Fibroblast of skin of abdomen (primary cell): ENCODE measurements at regions not wholly inside any gene's neighbourhood (a gene's known extent, or its start where the extent isn't known, plus 50 kb on each side); places are given as distances from the start of the nearest gene placed in this dataset.

ENCODE experiments used
- DNase-seq: peaks from one replicate; pipeline ENCODE4 v3.0.0-alpha.2; 2013

DNA sequence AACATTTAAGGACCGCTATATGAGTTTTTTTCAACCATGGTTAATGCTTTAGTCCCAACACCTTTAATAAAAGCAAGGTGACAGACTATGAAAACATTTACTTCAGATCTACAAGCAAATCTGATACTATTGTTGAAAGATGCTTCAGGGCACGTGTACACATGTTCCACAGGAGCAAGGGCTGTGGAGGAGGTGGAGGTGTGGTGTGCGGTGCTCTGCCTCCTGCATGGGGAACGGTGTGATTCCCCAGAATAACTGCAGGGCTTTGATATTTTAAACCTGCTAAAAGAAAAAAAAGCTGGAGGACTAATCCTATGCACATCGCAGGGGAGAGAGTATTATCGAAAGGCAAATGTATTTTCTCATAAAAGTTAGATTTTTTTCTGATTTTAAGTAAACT lies 188.1 kb upstream of the CEP162 start:
- DNase-seq, result no peak

DNA sequence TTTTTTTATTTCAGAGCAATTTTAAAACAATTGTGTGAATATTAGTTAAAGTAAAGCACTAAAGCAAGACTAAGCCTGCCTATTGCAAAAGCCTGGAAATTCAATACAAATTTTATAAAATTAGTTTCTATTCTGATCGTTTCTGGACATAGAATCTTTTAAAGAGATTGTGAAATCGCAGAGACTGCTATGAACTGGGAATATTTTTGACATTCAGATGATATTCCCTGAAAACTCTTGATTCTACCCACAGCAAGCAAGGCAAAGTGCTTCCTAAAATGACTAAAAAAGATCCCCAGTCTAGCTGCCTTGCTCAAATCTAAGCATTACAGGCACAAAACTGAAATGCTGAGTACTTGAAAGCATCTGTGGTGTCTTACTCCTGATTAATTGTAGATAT lies 187.6 kb upstream of the CEP162 start:
- DNase-seq, result no peak

DNA sequence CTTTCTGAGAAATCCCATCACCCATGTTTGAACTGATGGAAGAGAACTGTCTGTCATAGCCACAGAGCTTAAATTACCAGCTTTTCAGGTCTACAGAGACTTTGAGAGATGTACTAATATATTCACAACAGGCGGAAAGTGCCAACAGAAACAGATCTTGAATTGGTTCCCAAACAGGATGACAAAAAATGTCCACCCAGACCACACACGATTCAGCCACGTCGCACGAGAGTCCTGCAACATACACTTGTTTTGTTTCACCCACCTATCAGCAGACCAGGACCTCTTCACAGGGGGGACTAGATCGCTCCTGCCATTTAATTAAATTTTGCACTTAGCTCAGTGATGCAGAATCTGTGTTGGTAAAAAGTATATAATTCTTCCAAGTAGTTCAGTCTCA lies 187.1 kb upstream of the CEP162 start:
- no peak for DNase-seq

DNA sequence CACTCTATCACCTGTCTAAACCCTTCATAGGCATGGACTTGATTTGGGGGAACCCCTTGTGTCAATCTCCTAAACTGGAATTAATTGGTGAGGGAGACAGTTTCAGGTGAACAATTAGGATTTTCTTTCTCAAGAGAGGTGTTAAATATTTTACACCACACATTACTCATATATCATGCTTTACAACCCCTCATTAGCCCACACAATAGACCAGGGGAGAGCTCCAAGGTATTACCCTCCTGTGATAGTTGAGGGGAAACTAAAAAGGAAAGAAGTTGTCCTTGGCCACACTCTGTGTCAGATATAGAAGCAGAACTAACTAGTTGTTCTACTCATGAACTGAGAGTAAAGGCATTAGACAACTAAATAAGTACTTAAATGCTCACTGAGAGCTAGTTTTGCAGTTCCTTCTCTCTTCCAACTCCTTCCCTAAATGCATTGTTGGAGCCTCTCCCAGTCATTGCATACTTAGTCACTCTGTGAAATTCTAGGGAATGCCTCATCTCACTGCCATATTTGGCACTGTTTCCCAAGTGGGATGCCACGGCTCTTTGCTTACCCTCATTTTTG lies 183.7 kb upstream of the CEP162 start:
- peak; percentile 90 for DNase-seq

DNA sequence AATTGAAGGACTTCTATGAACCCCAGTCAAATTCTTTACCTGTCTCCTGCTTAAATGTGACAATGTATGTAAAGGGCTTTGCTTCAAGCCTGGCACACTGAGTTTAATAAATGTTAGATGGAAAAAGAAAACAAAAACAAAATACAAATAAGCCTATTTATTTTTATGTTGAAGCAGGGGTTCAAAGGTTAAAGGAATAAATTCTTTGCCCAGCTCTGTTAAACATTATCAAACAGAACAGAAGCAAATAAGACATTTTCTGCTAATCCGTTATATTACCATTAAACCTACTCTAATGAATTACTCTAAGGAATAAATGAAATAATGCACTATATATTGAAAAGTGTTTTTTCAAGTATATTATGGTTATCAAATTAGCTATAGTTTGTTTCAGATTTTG lies 182.5 kb upstream of the CEP162 start:
- no peak for DNase-seq

DNA sequence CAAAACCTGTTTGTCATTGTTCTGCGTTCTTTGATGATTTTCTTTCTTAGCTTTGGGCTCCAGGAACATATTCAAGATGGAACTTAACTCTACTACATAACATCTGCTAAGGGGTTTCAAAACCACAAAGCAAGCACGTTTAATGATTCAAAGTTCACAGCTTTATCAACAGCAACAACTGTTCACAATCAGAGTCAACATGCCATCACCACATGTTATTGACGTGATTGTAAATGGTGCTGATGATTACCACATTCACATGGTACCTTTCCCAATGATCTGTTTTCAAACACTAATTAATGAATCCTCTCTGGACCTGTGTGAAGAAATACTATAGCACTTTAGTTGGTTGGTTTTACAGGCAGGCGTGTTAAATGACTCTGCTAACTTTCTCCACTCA lies 180.6 kb upstream of the CEP162 start:
- DNase-seq, result no peak

DNA sequence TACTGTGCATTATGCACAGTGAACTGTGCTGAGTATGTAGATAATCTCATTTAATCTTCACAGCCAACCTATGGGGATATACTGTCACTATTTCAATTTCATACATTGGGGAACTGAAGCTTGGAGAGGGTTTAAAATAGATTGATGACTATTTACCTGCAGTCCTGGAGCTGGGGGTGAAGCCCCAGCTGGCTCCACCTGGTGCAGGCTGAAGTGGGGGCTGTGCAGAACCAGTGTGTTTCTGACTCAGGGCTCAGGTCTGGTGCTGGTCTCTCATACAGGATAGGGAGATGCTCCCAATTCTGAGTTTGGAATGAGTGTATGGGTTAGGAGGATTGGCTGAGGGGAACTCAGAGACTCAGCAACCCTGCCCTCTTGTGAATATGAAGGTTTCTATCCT lies 176.1 kb upstream of the CEP162 start:
- DNase-seq, result no peak

DNA sequence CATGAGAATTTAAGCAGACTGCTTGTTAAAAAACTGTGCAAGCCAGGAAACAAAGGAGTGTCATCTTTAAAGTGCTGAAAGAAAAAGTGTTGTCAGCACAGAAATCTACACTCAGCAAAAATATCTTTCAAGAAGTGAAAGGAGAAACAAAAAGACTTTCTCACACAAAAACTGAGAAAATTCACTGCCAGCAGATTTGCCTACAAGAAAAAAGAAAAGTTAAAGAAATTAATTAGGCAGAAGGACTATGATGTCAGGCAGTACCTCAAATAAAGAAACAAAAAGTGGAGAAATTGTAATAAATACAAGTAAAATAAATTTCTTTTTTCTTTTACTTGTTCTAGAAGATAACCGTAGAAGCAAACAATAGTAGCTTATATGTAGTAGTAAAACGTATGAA lies 171.6 kb upstream of the CEP162 start:
- DNase-seq, result no peak

DNA sequence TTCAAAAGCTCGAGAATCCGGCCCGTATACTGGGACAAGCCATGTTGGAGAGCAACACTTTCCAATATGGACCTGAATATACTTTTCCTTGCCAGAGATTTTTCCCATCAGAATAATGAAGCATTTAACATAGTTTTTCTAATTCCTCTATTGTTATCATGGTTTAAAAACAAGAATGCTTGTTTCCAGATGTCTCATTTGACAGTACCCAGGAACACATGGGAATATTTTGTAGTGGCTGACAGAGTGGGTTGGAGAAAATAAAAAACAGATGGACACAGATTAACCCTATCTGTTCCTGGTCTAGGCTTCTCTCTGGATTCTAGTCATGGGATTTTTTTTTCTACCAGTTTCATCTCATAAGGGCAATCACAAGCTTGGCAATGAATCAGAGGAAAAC lies 164.8 kb upstream of the CEP162 start:
- peak; percentile 52 for DNase-seq

DNA sequence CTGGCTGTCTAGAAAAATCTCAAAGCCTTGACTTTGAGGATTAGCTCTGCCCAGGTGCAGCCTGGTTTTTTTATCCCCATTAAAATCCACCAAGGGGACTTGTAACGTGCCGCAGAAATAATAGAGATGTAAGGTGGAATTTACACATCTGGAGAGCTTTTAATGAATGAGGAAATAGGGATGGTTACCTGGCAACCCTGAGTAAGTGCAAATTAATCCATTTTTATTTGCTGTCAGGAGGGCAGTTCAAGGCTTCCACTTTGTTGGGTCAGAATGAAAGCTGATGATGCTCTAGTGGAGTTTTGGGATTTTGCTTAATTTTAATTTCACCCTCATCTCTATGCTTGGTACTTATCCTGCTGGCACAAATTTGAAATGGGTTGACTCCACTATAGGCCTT lies 163.4 kb upstream of the CEP162 start:
- no peak for DNase-seq

DNA sequence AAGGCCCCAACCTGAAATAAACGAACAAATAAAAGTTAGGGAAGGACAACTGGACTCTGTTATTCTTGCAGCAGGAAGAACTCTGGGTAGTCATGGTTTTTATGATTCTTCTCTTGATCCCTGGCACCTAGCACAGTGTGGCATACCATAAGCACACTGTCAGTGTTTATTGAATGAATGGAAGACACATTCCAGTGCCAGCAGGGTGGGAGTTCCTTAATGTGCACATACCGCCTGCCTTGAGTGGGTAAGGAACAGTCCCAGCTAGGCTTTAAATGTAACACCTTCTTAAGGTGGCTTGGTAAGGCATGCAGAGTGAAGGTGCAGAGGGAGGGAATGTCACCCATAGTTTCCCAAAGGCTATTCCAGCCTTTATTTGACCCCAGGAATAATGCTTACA lies 162.9 kb upstream of the CEP162 start:
- DNase-seq, result no peak

DNA sequence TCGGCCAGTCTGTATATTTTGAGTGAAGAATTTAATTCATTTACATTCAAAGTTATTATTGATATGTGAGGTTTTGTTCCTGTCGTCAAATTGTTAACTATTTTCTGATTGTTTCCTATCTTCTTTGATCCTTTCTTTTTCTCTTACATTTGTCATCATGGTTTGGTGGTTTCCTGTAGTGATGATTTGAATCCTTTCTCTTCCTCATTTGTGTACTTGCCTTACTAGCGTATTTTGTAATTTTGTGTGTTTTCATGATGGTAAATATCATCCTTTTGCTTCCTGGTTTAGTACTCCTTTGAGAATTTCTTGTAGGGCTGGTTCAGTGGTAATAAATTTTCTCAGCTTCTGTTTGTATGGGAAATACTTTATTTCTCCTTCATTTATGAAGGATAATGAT lies 151.7 kb upstream of the CEP162 start:
- no peak for DNase-seq

DNA sequence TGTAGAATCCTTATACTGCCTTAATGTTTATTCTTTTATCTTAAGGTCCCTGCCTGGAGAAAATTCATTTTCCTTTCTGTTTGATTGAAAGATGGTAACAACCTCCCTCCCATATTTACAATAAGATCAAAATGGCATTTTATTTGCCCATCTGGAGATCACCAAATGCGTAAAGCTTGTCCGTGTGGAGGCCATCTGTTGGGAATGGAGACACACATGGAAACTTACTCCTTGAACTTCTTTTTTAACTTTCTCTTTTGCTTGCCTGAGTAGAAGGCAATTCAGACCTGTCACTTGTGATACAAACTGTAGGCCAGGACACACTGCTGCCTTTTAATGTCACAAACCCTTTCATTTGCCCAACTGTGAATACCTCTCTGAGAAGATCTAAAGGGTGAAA lies 144.8 kb upstream of the CEP162 start:
- no peak for DNase-seq

DNA sequence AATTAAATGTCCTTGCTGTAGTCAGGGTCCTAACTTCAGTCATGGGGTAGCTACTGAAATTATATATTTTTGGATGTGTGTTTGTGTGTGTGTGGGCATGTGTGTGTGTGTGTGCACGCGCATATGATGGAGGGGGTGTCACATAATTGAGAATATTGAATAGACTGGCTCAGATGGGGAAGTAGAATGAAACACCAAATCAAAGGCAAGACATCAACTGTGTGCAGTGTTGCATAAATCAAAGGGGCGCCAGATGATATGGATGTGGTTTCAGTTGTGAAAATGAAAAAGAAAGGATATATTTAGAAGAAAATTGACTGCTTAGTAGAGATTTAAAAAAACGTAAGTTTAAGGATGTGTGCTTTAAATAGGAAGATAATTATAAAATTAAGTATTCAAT lies 144.2 kb upstream of the CEP162 start:
- no peak for DNase-seq

DNA sequence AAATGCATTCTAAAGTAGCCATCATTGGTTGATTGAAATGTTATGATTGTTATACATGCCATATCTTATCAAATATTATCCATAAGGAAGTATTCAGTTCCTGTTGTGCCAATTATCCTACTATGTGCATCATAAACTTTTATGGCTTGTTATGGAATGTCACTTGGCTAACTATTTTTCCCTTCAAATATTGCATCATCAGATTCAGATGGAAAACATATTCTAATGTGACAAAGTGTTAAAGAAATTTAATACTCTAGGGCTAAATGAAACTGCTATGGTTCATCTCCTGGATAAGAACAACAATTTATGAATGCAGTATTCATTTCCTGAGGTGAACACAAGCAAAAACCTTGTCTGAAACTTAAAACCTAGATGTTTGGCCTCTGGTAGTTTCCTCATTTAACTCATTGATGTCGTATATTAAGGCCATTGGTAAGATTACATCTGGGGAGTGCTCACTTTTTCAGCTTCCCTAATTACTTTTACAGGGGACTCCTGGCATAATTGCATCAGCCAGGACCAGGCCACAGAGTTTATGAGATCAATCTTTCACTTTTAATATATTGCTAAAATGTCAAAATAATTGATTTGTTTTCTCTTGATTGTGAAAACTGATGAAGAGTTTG lies 134.9 kb upstream of the CEP162 start:
- no peak for DNase-seq

DNA sequence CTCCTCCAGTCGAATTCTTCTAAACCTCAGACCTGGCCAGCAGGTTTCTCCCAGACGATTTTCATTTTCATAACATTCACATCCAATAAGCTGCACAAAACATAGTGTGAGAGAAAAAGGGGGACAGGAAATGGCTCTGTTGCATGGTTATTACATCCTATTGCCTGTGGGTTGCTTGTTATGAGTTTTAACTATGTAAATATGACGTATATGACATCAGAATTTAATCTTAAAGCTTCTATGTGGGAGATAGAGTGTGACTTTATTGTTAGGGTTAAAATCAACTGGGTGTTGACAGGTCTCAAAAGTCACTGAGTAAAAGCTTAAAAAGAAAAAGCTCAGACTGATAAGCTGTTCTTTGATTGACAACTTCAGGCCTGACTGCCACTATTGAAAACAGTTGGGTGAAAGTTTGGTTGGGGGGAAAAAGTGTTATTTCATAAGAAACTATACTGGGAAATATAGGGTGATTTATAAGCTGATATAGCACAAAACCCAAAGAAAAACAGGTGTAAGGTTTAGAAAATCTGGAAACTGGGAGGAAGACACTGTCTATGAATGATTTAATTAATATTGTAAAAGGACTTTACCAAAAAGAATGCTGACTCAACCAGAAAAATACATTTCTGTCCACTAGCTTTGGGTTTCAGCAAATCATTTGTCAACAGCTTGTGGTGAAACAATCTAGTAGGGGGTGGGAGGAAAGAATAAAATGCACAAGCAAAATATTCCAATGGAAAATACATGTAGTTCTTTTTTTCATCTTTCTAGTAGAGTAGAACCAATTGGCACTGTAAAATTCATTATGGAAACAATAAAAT lies 134.1 kb upstream of the CEP162 start:
- DNase-seq, result peak; percentile 27

DNA sequence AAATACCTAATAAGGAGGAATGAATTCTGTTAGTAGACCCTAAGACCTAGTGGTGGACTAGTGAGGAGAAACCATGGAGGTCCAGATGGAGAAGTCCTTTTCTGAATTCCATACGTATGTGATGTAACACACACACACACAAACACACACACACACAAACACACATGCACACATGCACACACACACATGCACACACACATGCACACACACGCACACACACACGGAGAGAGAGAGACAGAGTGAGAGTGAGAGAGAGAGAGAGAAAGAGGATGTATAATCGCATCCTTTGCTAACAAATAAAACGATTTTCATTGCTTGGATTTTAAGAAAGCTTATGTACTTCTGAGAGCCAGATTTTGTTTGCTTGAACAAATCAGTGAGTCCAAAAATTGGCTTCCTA lies 132.6 kb upstream of the CEP162 start:
- DNase-seq, result no peak

DNA sequence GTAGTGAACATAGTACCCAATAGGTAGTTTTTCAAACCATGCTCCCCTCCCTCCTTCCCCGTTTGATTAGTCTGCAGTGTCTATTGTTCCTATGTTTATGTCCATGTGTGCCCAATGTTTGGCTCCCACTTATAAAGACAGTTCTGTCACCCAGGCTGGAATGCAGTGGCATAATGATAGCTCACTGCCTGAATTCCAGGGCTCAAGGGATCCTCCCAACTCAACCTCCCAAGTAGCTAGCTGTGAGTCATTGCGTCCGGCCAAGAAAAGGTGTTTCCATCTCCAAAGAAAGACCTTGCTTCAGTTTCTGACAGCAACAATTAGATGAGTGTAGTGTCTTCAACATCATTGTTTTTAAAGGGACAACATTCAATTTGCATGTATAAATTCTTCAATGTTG lies 131.1 kb upstream of the CEP162 start:
- no peak for DNase-seq

DNA sequence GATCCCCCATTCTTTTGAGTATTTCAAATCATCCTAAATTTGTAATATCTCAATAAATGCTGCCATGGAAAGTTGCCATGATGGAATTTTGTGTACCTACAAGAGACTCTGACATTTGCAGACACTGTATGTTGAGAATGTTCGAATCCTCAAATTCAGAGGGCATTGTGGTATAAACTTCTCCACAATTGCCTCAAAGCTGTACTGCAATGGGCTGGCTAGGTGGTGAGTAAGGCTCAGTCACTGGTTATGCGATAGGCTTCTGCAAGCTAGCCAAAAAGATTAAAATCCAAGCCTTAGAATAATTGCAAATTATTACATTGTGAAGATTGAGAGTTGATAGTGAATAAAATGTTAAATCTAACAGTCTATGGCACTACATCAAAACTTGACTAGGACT lies 130.2 kb upstream of the CEP162 start:
- no peak for DNase-seq

DNA sequence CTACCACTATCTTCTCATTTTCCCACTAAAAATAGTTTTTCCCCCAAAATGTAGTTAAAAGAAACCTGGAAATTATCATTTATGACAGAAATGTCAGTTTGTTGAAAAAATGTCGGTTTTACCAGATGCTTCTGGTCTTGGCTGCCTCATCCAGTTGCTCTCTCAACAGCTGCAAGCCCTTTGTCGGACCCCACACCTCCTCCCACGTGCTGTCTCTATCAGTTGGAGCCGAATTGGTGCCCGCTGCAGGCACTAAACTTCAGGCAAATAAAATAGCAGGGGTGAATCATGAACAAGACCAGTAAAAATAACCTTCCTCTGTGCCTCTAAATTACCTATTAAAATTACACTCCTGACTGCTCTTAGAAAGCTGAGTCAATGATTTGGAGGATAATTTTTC lies 129.5 kb upstream of the CEP162 start:
- no peak for DNase-seq

DNA sequence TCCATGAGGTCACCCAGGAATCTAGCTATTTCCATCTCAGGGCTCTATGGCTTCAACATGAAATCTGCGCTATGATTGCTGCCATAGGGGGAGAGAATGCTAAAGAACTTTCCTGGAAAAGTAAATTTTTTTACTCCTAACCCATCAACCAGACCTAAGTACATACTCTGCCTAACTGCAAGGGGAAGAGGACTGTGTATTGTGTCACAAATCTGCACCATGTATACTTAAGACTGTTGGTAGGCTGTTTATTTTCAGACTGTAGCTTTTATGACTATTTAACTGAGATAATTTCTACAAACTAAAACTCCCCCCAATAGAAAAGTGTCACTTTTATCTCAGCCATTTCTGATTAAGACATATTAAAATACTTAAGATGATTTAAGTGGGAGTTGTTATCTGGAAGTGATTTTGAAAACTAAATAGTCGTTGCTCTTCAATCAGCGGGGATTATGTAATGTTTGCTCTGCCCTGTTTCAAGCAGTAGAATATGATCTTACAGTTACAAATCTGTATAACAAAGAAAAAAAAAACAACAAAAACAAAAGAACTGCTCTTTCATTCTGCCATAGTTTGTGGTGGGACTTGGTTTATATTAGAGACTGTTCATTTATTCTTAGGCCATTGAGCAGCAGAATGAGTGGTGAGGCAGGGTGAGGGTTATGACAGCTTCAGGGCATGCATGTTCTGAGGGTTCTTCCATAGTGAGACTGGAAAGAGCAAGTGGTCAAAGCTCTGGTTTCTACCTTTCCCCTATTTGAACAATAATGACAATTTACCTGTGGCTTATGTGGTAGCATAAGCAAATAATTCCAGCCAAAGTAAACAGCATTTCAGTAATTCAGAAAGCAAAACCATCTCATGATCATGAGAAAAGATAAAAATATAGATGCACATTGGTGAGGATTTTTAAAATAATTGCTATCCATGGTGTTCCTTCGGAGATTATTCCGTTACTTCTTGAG lies 126.3 kb upstream of the CEP162 start:
- no peak for DNase-seq

DNA sequence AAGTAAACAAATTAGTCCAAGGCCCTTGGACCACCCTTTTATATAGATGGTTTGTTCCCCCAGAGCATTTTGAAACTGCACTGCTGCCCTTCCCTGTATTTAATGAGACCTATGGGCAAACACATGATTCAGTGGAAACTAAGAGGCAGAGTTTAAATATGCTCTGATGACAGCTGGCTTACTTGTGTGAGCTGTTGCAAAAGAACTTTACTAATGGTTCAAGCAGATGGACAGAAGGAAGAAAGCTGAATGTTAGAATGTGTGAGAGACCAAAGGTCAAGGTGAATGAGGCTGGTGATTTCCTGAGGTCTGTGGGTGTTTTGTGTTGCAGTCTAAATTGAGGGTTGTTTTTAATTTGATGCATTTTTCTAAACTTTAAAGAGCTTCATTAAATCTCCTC lies 123.0 kb upstream of the CEP162 start:
- DNase-seq, result no peak

DNA sequence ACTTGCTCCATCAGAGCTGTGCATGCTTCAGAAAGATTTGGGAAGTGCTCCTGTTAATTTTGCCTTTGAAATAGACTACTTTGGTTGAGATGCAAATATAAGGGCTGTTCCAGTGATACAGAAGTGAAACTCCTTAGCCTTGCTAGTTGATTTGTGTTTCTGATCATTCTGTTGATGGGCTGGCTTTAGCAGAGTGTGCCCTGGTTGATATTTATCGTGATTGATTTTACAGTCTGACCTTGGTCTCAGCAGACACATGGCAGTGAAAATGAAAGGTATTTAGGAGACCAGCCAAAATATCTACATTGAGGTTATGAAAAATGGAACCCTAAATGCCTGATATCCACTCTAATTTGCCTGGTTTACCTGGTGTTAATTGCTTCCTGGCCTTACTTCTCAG lies 122.1 kb upstream of the CEP162 start:
- DNase-seq, result no peak
